Transverse colon (tissue), 3 donors: ENCODE measurements at regions not wholly inside any gene's neighbourhood (a gene's known extent, or its start where the extent isn't known, plus 50 kb on each side); places are given as distances from the start of the nearest gene placed in this dataset.

ENCODE experiments used
- EP300 ChIP-seq: sonication (generic); formaldehyde crosslinking; IDR thresholded peaks from one replicate; pipeline ENCODE4 v1.6.1; 2017; ENCODE audit warnings: antibody characterized with exemption, low read depth
- POLR2AphosphoS5 ChIP-seq, 3 donors: sonication (generic); formaldehyde crosslinking; IDR thresholded peaks; one replicate each; pipeline ENCODE4 v1.6.1; 2016; ENCODE audit warnings: antibody characterized with exemption in 3 of 3

- TF ChIP-seq EP300 (no peak), POLR2AphosphoS5 (IDR thresholded peaks at IDR 0.05) (no peak)
Observed at GRCh38 chr13:34320084-34320483, 502.1 kb downstream of the RFC3 start.
